HG03039 (cell line): ENCODE measurements at regions not wholly inside any gene's neighbourhood (a gene's known extent, or its start where the extent isn't known, plus 50 kb on each side); places are given as distances from the start of the nearest gene placed in this dataset.
"Not testable (repeated sequence)": the region's sequence is repeated elsewhere in the genome, so short reads cannot be mapped to it uniquely, and the experiment has no call there.

Experiments
- ATAC-seq: cut with Tn5 transposase; IDR thresholded peaks from one replicate; pipeline ENCODE4 v1.9.1; 2021; ENCODE audit warnings: mild to moderate bottlenecking, moderate library complexity; ENCODE audit not compliant: unreplicated experiment

GRCh38 chr4:184335520-184335919, 117.8 kb upstream of the ENPP6 start:
- ATAC-seq: no peak

- ATAC-seq: not testable (repeated sequence)
Measured at GRCh38 chr4:184333446-184333845, 115.8 kb upstream of the ENPP6 start.

GRCh38 chr4:184331268-184331995, 113.8 kb upstream of the ENPP6 start:
- ATAC-seq: no peak

- ATAC-seq: not testable (repeated sequence)
Measured at GRCh38 chr4:184330517-184331094, 112.9 kb upstream of the ENPP6 start.

- peak; percentile 58 for ATAC-seq
Measured at GRCh38 chr4:184329659-184330400, 112.2 kb upstream of the ENPP6 start.

- no peak for ATAC-seq
Measured at GRCh38 chr4:184329235-184329634, 111.6 kb upstream of the ENPP6 start.

- ATAC-seq: peak; percentile 79
Measured at GRCh38 chr4:184328022-184328736, 110.5 kb upstream of the ENPP6 start.

- no peak for ATAC-seq
Measured at GRCh38 chr4:184324939-184325477, 107.3 kb upstream of the ENPP6 start.

- no peak for ATAC-seq
Measured at GRCh38 chr4:184322328-184323025, 104.8 kb upstream of the ENPP6 start.

GRCh38 chr4:184320631-184321030, 103.0 kb upstream of the ENPP6 start:
- ATAC-seq: no peak

GRCh38 chr4:184318852-184319251, 101.2 kb upstream of the ENPP6 start:
- ATAC-seq: no peak

- no peak for ATAC-seq
Measured at GRCh38 chr4:184317234-184317918, 99.7 kb upstream of the ENPP6 start.

GRCh38 chr4:184316821-184317220, 99.1 kb upstream of the ENPP6 start:
- no peak for ATAC-seq

GRCh38 chr4:184315675-184316359, 98.1 kb upstream of the ENPP6 start:
- ATAC-seq: no peak

GRCh38 chr4:184313702-184314659, 96.3 kb upstream of the ENPP6 start:
- ATAC-seq: peak; percentile 62

GRCh38 chr4:184313058-184313581, 95.4 kb upstream of the ENPP6 start:
- ATAC-seq: no peak

- no peak for ATAC-seq
Measured at GRCh38 chr4:184312126-184312525, 94.5 kb upstream of the ENPP6 start.
